Body of pancreas (tissue), 4 donors: ENCODE measurements at regions not wholly inside any gene's neighbourhood (a gene's known extent, or its start where the extent isn't known, plus 50 kb on each side); places are given as distances from the start of the nearest gene placed in this dataset.

Source experiments
- CTCF ChIP-seq, 7 experiments: fragments of 450-650 bp in 4 of 7; fragments of 200-600 bp in 3 of 7; sonication (generic) in 3 of 7; IDR thresholded peaks; one replicate each; pipeline ENCODE4 v1.5.1; 2016 to 2019; ENCODE audit warnings: antibody characterized with exemption in 7 of 7
- POLR2A ChIP-seq, 3 donors: fragments of 450-650 bp; IDR thresholded peaks; one replicate each; pipeline ENCODE4 v1.6.1; 2016; ENCODE audit warnings: antibody characterized with exemption in 3 of 3, mild to moderate bottlenecking in 2 of 3

- no peak for TF ChIP-seq CTCF (IDR thresholded peaks at IDR 0.05)
- no peak for TF ChIP-seq POLR2A (IDR thresholded peaks at IDR 0.05)
Measured at GRCh38 chr10:9268176-9268575, 1213.7 kb downstream of the GATA3 start.
